ENCODE measurements at regions not wholly inside any gene's neighbourhood (a gene's known extent, or its start where the extent isn't known, plus 50 kb on each side); places are given as distances from the start of the nearest gene placed in this dataset.

DNA sequence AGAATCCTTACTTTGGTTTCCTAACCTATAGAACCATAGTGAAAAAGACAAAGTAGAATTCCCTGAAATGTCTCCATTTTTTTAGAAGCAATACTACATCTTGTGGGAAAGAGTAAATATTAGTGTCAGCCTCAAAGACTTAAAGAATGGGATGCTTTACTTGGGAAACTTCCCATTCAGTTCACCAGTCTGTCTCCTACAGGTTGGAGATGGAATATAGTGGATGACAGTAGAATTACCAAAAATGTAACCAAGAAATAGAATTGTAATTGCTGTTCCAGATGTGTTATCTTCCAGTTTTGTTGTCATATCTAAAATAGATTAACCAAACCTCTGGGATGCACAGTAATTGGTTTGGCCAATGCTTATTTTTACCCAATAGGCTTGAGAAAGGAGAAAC is 338.6 kb upstream of the GRID2 start:
- TF ChIP-seq, protein P1, sequence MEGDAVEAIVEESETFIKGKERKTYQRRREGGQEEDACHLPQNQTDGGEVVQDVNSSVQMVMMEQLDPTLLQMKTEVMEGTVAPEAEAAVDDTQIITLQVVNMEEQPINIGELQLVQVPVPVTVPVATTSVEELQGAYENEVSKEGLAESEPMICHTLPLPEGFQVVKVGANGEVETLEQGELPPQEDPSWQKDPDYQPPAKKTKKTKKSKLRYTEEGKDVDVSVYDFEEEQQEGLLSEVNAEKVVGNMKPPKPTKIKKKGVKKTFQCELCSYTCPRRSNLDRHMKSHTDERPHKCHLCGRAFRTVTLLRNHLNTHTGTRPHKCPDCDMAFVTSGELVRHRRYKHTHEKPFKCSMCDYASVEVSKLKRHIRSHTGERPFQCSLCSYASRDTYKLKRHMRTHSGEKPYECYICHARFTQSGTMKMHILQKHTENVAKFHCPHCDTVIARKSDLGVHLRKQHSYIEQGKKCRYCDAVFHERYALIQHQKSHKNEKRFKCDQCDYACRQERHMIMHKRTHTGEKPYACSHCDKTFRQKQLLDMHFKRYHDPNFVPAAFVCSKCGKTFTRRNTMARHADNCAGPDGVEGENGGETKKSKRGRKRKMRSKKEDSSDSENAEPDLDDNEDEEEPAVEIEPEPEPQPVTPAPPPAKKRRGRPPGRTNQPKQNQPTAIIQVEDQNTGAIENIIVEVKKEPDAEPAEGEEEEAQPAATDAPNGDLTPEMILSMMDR (conservative IDR thresholded peaks at IDR 0.05): peak; percentile 25; the same call in 1 of the 2 replicates
- no peak for TF ChIP-seq ZFX (IDR thresholded peaks at IDR 0.05)
